Superior temporal gyrus (tissue), 1 donor: ENCODE measurements at regions not wholly inside any gene's neighbourhood (a gene's known extent, or its start where the extent isn't known, plus 50 kb on each side); places are given as distances from the start of the nearest gene placed in this dataset.
"Not testable (repeated sequence)": the region's sequence is repeated elsewhere in the genome, so short reads cannot be mapped to it uniquely, and the experiment has no call there.

ENCODE experiments used
- DNase-seq: peaks from one replicate; pipeline ENCODE4 v3.0.0-alpha.2; 2016; ENCODE audit errors: extremely low spot score

DNA sequence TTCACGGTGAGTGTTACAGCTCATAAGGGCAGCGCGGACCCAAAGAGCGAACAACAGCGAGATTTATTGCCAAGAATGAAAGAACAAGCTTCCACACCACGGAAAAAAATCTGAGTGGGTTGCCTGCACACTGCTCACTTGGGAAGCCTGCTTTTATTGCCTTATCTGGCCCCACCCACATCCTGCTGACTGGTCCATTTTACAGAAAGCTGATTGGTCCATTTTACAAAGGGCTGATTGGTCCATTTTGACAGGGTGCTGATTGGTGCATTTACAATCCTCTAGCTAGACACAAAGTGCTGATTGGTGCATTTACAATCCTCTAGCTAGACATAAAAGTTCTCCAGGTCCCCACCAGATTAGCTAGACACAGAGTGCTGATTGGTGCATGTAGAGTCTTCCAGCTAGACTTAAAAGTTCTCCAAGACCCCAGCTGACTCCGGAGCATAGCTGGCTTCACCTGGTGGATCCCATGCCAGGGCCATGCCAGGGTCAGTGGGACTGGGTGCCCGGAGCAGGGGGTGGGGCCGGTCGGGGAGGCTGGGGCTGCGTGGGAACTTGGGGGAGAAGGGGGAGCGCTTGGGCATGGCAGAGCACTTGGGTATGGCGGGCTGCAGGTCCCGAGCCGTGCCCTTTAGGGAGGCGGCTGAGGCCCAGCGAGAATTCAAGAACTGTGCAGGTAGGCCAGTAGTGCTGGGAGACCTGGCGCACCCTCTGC is 75.4 kb upstream of the ATP1A1 start:
- DNase-seq: no peak

DNA sequence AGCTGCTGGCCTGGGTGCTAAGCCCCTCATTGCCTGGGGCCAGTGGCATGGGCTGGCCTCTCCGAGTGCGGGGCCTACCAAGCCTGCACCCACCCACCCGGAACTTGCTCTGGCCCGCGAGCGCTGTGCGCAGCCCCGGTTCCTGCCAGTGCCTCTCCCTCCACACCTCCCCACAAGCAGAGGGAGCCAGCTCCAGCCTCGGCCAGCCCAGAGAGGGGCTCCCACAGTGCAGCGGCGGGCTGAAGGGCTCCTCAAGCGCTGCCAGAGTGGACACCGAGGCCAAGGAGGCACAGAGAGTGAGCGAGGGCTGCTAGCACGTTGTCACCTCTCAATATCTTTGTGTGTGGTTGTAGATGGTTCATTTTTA is 74.8 kb upstream of the ATP1A1 start:
- not testable (repeated sequence) for DNase-seq

DNA sequence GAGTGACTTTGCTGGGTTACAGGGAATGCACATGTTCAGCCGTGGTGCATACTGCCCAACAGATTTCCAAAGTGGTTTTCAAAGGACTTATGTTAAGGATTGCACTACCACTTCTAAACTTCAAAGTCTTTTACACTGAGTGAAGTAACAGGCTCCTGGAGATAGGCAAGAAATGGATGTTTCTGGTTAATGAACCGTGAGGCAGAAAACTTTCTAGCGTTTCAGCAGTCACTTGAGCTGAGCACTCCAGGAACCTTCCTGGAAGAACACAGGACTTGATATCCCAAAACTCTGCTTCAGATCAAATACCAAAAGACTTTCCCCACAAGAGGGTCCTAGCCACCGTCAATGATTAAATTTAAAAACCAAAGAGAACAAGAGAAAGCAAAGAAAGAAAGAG is 74.3 kb upstream of the ATP1A1 start:
- no peak for DNase-seq

DNA sequence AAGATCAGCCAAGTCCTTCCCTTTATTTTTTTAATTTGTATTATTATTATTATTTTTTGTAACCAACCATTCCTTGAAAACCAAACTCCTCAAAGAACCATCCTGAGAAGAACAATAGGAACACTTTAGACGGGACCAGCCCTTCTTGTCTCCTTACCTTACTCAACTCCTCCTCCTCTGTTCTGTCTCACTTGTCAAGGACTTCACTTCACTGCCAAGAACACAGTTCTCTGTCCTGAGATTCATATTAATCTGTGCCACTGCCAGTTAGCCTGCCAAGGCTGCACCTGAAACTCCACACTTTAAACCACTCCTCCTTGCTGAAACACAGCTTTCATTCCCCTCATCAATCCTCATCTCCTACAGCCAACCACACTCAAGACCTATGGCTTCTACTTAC is 73.8 kb upstream of the ATP1A1 start:
- no peak for DNase-seq

DNA sequence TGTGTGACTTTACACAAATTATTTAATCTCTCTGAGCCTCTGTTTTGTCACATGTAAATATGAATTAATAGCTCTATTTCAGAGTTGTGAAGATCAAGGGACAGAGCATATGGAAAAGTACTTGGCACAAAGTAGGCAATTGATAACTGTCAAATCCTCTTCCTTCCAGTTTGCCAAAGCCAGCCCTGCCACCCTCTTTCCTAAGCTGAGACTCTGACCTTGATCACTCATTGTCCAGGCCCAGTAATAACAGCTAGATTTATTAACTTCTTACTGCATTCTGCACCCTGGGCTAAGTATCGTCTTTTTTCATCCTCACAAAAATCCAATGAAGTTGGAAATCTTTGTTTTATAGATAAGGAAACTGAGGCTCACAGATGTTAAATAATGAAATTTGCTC is 70.8 kb upstream of the ATP1A1 start:
- no peak for DNase-seq

DNA sequence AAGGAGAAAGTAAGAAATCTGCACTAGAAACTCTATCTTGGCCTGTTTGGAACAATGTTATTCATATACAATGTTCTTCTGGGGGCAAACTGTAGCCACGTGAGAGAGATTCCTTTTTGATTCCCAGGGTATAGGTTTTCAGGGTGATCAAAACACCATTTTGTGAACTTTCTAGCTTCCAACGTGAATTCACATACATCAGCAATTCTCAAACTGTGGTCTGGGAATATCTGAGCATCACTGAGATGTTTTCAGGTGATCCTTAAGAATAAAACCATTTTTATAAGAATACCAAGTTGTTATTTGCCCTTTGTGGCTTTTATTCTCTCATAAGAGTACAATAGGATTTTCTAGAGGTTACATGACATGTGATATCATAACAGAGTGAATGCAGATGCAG is 66.9 kb upstream of the ATP1A1 start:
- DNase-seq: no peak

DNA sequence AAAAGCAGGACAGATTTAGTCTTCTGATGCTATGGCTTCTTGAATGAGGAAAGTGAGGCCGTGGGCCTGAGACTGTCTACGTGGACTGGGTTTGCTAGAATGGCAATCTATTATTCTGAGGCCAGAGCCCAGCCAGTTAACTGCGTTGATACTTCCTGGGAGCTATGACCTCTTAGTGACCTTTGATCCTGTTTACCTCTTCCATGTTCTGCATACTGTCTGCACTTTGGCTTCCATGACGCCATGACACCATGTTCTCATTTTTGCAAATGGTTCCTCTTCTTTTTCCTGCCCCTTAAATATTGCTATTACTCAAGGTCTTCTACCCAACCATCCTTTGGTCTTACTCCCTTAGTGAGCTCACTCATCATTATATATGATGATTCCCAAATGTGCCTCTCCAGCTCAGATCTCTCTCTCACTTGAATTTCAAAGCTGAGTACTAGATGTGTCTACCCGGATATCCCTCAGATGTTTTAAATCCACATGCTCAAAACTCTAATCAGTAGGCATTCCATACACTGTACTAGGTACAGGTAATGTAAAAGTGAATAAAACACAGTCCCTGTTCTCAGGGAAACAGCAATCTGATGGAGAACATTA is 66.1 kb upstream of the ATP1A1 start:
- DNase-seq: no peak

DNA sequence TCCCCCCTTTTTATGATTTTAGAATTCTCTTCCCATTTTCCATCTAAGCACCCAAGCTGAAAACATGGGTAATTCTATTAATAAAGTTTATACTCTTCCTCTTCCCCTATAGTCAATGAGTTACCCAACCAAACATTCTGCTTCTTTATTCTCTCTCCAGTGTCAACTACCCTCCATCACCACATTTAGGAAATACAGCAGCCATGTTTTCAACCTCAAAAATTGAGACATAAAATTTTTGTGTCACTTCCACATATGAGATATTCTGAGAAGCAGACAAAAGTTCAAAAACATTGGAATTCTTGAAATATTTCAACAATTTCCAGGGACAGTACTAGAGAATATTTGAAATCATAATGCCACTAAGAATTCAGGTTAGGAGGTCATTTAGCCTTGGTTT is 64.8 kb upstream of the ATP1A1 start:
- DNase-seq: no peak

DNA sequence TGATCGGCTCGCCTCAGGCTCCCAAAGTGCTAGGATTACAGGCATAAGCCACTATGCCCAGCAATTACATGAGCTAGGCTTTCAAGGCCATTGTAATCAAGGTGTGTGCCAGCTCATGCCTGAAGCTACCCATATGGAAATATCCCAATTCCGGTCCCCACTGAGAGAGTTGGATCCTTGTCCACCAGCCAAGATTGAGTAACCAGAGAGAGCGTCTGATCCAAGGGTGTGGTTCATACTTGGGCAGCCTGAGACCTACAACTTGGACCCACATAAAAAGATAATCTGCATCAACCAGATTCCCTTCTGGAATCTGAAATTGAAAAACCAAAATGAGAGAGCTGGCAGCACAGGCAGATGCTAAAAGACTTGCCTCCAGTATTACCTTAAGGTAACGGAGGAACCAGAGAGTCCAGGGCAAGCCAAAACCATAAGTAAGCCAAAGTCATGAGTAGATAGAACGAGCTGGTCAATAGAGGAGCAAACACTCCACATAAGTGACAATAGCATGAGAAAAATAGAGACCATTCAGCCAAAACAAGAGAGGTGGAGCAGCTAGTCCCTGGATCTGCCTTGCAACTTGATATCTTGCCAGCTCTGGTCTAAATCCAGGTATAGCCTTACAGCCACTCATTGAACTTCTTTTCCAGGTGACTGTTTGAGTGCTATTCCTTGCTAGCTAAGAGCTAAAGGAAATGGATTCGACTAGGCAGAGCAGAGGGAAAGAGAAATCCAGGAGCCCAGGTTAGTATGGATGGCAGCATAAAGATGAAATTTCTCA is 63.8 kb upstream of the ATP1A1 start:
- DNase-seq: no peak

DNA sequence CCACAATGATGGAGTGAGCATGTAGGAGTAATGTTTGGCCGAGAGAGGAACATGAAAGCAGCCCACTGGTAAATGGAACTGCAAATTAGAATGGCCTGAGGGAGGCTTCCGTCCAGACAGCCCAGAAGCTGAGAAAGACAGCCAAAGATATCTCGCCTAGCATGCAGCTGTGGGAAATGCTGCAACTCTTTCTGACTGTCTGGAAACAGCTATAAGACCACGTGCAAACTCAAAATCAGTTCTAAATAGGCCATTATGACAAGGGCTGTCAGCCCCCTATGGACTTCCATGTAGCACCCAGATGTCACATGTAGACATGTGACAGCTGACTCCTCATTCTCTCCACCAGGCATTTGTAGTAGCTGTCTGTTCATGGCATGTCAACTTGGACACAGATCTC is 62.9 kb upstream of the ATP1A1 start:
- DNase-seq: peak; percentile 62

DNA sequence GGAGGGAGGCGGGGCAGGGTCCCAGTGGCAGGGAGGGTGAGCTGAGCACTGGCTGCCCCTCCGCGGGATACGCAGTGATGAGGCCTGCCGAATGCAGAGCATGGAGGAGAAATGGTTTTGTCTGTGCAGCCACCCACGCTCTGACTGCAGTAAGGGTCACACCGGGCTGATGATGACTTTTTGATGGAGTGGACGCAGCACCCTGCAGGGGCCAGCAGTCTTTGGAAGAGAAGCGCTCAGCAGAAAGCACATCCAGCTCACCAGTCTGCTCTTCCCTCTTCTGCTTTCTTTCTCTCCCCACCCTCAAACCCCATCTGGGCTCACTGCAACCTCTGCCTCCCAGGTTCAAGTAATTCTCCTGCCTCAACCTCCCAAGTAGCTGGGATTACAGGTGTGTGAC is 61.9 kb upstream of the ATP1A1 start:
- DNase-seq: no peak

DNA sequence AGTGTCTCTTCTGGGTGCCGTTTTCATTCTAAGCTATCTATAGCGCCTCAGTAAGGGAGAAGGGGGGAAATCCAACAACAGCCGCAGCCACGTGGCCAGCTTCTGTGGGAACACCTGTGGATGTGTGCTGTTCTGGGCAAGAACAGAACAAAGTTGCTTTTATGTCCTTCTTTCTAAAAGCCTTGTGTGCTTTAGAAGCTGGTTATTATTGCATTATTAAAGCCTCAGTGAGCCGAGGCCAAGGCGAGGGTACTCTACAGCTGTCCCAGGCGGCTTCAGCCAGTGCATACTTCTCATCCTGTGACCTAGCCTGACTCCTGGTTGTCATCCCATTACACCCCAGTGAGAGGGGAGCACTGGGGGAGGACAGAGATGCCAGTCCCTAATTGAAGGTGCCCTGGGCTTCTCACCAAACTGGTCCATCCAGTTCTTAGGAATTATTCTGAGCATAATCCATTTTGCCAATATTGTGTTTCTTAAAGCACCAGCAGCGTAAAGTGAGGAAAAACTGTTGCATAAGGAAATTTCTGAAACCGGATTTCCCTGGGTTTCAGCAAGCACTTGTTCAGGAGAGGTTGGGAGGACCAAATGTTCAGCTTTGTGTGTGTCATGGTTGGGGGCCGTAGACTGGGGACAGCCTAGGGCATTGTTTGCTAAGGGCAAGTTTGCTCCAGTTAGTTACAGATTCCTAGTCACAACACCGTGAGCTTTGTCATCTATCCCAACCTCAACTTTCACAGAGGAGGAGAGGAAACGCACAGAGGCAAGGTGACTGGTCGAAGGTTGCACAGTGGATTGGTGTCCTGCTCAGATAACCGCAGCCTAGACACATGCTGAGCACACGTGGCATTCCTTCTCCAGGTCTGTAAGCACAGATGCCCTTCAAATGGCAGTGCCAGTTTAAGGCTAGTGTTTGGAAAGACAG is 61.0 kb upstream of the ATP1A1 start:
- DNase-seq: peak; percentile 62

DNA sequence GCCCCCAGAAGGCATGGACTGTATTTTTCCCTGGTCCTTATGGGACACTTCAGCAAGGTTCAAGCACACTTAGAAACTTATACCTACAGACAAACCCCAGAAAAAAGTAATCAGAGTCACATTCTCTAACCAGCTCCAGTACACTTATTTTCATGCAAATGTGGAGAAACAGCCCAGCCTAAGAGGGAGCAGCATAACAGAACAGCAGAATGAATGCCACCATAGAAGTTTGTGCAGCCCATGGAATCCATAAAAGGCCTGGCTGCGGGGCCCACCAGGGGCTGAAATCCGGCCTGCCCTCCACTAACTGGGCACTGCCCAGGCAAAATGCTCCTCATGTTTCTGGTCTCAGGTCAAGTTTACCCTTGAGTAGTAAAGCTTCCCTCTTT is 60.4 kb upstream of the ATP1A1 start:
- DNase-seq: no peak

DNA sequence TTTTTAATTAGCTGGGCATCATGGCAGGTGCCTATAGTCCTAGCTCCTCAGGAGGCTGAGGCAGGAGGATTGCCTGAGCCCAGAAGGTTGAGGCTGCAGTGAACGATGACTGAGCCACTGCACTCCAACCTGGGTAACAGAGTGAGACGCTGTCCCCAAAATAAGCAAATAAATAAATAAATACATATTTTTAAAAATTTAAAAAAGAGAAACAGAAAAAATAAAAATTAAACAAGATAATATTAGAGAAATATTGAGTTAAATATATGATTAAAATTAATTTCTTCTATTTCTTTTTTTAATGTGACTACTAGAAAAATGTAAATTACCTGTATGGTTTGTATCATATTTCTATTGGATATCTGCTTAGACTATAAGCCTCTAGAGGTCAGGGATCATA is 59.3 kb upstream of the ATP1A1 start:
- no peak for DNase-seq

DNA sequence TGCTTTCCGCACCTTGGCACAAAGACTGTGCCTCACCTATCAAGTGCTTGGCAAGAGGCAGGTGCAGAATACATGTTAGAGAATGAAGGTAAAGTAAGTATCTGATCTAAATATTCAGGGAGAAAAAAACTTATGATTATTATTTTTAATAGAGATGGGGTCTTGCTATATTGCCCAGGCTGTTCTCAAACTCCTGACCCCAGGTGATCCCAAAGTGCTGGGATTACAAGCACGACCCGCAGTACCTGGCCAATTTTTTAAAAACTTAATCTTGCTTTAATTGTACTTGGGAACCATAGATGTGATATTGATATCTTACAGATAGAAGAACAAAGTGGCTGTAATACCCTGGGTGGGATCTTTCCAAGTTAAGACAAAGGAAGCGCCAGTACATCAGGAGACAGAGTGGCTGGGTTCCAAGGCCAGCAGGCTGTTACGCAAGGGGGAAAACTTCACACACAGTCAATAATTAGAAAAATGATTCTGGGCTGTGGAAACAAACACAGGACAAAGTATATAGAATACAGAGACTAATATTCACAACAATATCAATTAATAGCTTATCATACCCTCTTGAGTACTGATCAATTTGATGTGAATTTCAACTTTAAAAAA is 58.6 kb upstream of the ATP1A1 start:
- DNase-seq: no peak

DNA sequence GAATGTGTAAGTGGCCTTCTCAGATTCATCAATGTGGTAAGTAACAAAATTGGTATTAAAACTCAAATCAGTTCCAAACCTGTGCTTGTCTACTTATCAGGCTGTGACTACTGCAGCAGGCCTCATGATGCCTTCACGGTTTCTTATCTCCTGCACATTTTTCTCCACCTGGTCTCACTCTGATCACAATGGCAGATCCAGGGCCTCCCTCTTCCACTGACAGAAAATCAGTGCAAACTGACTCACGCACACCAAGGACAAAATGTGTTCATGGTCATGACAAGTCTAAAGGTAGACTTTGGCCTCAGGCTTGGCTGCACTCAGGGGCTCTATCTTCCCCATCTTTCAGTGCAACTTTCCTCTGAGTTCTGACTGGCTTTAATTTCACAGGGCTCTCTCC is 56.7 kb upstream of the ATP1A1 start:
- DNase-seq: no peak

DNA sequence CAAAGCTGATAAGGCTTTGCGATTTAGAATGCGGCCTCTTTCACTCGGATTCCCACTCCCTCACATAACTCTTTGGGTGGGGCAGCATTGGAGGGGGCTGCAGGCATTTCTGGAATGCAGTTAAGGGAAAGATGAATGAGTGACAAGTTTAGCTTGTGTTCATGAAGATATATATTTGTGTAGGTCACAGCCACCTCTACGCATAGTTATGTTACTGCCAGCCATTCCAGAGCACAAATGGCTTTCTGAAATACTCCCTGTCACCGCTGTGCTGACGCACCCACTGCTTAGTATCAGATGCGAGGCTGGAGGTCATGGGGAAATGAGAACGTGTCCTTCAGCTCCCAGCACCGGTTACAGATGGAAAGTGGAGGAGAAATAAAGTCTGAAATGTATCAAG is 54.1 kb upstream of the ATP1A1 start:
- no peak for DNase-seq

DNA sequence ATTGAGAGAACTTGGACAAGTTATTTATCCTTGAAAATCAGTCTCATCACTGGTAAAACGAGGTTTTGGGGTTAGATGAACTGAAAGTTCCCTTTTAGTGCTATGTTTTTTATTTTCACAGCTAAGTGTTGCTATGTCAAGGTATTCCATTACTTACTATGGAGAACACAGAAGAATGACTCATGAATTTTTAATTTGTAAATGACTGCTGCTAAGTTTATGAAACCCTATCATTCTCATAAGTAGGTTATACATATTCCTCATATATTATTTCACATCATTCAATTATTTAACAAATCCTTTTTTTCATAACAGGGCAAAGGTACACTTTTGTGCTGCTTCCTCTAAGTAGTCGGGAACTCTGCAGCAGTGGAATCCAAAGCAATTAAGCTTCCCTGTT is 52.2 kb upstream of the ATP1A1 start:
- no peak for DNase-seq

DNA sequence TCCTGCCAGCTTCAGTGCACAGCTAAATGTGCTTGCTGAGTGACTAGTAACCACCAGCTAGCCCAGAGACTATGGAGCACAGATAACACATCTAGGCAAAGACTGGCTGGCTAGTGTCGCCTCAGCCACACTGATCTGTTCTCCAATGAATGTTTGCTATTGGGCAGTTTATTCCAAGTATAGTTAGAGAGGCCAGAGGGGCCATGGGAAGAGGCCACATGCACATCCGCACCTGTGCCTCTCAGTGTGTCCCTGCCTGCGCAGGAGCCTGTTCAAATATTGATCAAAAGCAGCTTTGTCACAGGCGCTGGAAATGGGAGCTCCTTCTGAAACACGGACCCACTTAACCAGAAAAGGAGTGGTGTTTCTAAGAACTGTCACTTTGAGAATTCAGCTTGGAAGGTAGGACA is 51.3 kb upstream of the ATP1A1 start:
- DNase-seq: no peak

DNA sequence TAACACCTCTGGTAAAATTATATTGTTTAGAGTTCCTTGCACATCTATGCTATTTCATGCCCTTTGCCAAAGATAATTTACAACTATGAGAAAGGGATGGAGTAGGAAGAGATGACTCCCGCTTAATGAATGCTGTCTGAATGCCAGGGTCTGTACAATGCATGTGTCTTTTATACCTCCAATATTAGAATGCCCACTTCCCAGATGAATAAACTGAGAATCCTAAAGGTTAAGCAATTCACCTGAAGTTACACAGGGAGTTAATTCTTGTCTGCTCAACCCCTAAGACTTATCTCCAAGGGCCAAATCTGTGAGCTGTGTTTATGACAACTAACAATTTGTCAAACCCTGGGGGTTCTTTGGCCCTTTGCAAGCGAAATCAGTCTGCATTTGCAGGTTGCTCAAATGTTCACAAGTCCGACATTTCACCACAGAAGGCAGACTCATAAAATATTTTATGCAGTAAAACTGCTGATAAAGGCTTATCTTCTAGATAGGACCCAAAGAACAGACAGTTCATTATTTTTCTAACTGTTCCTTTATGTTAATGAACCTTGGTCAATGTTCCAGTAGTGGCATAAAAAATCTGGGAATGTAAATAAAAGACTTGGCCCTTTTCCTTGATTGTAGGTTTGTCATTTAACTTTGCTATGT is 50.2 kb upstream of the ATP1A1 start:
- no peak for DNase-seq
